Omental fat pad (tissue), 3 donors: ENCODE measurements at regions not wholly inside any gene's neighbourhood (a gene's known extent, or its start where the extent isn't known, plus 50 kb on each side); places are given as distances from the start of the nearest gene placed in this dataset.

Experiments used
- ATAC-seq: fragments of 150-250 bp; one replicate; pipeline ENCODE4 v1.9.1; 2016; ENCODE audit warnings: mild to moderate bottlenecking, moderate library complexity; ENCODE audit not compliant: low FRiP score
- DNase-seq: peaks from one replicate; pipeline ENCODE4 v3.0.0-alpha.2; 2019; ENCODE audit warnings: low spot score
- TF ChIP-seq, protein P1 (sequence below), 3 donors: fragments of 450-650 bp; IDR thresholded peaks; one replicate each; pipeline ENCODE4 v1.5.1; 2016 to 2017; ENCODE audit warnings: antibody characterized with exemption in 3 of 3, mild to moderate bottlenecking in 3 of 3, moderate library complexity in 2 of 3

DNA sequence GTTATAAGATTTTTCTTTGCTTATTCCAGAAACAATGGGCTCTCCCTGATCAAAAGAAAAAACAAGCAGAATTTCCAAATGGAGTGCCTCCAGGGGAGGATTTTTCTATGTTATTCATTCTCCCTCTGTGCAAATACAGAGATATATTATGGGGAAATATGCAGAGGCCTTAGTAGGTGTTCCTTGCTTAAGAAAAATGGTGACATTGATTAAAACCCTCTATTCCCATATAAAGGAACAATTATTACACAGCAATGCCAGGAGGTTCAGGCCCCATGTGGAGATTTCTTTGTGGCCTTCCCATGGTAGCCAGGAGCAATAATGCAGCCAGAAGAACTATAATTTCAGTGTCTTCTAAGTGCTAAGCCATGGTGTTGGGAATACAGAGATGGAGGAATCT lies 255.9 kb upstream of the CXCR4 start:
- TF ChIP-seq, protein P1, sequence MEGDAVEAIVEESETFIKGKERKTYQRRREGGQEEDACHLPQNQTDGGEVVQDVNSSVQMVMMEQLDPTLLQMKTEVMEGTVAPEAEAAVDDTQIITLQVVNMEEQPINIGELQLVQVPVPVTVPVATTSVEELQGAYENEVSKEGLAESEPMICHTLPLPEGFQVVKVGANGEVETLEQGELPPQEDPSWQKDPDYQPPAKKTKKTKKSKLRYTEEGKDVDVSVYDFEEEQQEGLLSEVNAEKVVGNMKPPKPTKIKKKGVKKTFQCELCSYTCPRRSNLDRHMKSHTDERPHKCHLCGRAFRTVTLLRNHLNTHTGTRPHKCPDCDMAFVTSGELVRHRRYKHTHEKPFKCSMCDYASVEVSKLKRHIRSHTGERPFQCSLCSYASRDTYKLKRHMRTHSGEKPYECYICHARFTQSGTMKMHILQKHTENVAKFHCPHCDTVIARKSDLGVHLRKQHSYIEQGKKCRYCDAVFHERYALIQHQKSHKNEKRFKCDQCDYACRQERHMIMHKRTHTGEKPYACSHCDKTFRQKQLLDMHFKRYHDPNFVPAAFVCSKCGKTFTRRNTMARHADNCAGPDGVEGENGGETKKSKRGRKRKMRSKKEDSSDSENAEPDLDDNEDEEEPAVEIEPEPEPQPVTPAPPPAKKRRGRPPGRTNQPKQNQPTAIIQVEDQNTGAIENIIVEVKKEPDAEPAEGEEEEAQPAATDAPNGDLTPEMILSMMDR (IDR thresholded peaks at IDR 0.05): no peak
- no peak for ATAC-seq
- DNase-seq: no peak

GRCh38 chr2:136373029-136373428 lies 255.1 kb upstream of the CXCR4 start:
- DNase-seq (no peak), ATAC-seq (no peak)
- TF ChIP-seq, protein P1 (IDR thresholded peaks at IDR 0.05): no peak

DNA sequence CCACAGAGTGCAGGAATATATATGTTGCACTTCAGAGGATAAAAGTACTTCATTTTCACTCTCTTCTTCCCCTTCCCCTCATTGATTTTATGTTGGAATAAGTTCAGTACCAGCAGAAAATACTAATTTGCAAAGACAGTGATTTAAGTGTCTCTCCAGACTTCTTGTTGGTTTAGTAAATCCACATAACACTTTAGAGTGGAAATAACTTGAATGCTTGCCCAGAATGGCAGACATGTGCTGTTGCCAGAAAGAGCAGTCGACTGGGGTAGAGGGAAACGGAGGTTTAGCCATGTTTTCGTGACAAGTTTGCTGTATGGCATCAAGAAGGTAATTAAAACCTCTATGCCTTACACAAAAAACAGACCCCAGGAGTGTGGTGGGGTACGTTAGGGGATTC lies 246.0 kb upstream of the CXCR4 start:
- TF ChIP-seq, protein P1 (IDR thresholded peaks at IDR 0.05): no peak
- no peak for ATAC-seq
- no peak for DNase-seq

DNA sequence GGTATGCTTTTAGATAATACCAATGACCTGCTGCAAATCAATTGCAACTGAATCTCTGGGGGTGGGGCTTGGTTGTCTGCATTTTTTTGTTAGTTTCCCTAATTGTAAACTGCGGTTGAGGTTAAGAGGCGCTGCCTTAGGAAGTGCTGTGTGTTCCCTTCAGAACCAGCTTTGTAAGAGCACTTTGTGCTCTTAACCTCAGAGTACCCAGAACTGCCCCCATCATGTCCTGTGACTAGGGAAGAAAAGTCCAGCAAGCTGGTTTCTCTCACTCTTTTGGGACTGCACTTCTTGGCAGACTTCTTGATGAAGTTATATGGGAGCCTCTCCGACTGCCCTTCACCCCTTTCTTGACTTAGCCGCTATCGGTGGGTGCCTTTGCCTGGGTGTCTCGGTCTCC lies 245.5 kb upstream of the CXCR4 start:
- DNase-seq (no peak), ATAC-seq (no peak)
- TF ChIP-seq, protein P1 (IDR thresholded peaks at IDR 0.05): no peak

- TF ChIP-seq, protein P1 (IDR thresholded peaks at IDR 0.05): no peak
- ATAC-seq (no peak), DNase-seq (no peak)
These were observed 244.9 kb upstream of the CXCR4 start for GRCh38 chr2:136362676-136363390.

- ATAC-seq: no peak
- no peak for DNase-seq
- TF ChIP-seq, protein P1 (IDR thresholded peaks at IDR 0.05): no peak
These were observed 243.6 kb upstream of the CXCR4 start for GRCh38 chr2:136361521-136361920.

DNA sequence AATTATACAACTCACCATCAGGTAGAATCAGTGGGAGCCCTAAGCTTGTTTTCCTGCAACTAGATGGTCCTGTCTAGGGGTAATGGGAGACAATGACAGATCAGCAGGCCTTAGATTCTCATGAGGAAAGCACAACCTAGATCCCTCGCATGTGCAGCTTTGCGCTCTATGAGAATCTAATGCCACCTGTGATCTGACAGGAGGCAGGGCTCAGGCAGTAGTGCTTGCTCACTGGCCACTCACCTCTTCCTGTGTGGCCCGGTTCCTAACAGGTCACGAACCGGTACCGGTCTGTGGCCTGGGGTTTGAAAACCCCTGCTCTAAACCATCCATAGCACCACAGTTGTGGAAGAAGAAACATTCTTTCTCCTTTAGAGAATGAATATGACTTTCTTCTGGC lies 242.8 kb upstream of the CXCR4 start:
- DNase-seq (no peak), ATAC-seq (no peak)
- TF ChIP-seq, protein P1 (IDR thresholded peaks at IDR 0.05): no peak
